GM19324 (cell line): ENCODE measurements at regions not wholly inside any gene's neighbourhood (a gene's known extent, or its start where the extent isn't known, plus 50 kb on each side); places are given as distances from the start of the nearest gene placed in this dataset.
"Not testable (repeated sequence)": the region's sequence is repeated elsewhere in the genome, so short reads cannot be mapped to it uniquely, and the experiment has no call there.

Experiments
- ATAC-seq: cut with Tn5 transposase; IDR thresholded peaks from one replicate; pipeline ENCODE4 v1.9.1; 2021; ENCODE audit warnings: mild to moderate bottlenecking, moderate library complexity; ENCODE audit not compliant: unreplicated experiment, low FRiP score

DNA sequence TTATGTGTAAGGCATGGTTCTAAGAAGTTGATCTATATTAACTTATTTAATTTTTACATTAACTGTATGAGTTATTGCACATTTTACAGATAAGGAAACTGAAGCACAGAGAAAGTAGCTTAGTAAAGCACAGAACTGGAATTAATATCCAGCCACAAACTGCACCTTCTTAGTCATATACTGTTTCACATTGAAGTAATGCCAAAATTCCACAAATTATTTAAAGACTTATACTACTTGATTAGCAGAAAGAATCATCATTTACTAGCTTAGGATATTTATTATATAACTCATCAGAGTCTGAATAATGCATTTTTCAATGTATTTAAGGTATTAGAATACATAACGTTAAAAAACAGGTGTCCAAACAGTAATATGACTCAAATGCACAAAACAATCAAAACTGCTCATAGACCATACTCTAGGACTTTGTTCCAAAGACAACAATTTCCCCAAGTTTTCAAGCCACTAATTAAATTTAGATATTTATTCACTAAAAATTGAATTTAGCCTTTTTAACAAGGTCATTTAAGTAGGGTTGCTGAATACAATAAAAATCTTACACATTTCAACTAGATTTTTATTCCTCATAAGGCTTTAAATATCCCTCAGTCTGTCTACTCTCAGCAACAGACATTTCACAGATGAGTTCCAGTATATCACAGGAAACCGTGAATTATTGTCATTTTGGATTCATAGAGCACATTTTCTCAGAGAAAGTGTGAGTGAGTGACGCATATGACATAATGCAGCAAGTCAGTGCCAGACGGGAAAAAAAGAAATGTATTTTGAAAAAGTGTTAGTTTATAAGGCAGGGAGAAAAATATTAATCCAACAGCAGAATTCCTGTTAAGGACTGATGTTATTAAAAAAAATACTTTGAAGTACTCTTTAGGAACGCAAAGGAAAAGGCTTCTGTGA lies 782.5 kb downstream of the TMTC2 start:
- no peak for ATAC-seq

DNA sequence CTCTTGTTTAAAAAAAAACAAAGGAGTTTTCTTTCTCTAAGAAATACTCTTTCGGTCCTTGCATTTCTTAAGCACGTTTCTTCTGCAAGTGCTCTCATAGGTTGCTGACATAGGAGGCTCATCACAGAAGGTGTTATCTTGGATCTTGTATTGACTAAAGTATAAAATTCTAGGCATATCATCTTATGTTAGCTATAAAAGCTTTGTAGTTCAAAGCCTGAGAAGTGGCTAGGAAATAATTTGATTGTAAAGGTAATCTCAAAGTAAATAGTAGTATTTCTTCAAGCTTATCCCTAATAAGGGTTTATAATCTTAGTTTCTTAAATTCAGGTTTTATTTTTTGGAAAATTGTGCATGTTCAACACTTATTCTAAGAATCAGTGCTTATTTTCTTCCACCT lies 778.9 kb downstream of the TMTC2 start:
- no peak for ATAC-seq

DNA sequence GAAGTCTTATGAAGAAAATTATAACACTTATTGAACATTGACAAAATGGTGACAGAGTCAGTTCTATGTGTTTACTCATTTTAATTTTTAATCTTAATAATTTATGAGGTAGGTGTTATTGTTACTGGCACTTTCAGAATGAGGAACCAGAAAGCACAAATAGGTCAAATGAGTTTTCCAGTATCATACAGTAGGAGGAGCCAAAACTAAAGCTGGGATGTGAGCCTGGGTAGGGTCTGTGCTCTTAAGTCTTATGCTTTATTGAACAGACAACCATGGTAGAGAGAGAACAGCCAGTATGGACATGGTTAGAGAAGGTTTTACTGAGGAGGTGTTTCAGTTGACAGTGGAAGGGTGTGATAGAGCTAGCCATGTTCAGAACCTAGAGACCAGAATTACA lies 775.7 kb downstream of the TMTC2 start:
- ATAC-seq: no peak

DNA sequence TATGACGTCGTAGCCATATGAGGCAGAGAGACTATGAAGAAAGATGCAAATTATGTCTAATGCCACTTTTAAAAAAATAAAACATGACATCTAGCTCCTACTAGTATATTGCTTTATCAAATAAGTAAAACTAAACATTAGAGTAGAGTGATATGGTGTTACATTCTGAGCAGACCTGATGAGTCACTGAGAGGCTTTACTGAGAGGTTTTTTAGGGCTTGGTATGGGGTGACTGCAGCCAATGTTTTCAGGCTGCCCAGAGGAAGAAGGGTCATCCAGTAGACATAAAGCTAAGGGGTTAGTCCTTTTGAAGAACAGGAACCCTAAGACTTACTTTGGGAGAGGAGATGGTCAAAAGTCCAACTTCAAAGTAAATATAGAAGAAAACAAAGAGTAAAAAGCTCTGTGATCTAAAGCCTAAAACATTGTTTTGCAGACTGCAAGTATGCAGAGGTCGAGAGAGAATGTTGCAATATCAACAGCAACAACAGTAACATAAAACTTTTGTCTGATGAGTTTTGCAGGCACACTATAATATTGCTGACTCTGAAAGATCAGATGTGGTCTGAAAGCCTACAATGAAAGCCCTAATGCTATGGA lies 774.7 kb downstream of the TMTC2 start:
- no peak for ATAC-seq

DNA sequence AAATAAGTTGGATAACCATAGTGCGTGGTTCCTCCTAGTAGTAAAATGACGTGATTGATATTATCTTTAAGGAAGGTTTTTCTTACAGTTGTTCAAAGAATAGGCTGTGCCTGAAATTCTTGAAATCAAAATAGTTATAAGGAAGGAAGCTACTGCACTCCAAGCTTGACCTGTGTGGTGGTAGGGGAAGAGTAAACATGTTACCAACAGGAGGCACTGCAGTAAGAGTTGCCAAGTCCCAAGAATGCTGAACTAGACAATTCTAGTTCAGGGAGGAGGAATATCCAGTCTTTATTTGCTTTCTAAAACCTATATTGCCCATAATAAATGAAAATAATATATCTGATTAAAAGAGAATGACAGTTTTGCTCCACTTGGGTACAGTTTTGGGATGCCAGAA lies 764.5 kb downstream of the TMTC2 start:
- no peak for ATAC-seq

DNA sequence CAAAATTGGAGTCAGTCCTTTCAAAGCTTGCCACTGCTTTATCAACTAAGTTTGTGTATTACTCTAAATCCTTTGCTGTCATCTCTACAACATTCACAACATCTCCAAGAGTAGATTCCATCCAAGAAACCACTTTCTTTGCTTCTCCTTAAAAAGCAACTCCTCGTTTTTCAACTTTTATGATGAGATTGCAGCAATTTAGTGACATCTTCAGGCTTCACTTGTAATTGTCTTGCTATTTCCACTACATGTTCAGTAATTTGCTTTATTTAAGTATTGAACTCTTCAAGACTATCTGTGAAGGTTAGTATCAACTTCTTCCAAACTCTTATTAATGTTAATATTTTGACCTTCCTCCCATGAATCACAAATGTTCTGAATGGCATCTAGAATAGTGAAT lies 747.9 kb downstream of the TMTC2 start:
- ATAC-seq: no peak

DNA sequence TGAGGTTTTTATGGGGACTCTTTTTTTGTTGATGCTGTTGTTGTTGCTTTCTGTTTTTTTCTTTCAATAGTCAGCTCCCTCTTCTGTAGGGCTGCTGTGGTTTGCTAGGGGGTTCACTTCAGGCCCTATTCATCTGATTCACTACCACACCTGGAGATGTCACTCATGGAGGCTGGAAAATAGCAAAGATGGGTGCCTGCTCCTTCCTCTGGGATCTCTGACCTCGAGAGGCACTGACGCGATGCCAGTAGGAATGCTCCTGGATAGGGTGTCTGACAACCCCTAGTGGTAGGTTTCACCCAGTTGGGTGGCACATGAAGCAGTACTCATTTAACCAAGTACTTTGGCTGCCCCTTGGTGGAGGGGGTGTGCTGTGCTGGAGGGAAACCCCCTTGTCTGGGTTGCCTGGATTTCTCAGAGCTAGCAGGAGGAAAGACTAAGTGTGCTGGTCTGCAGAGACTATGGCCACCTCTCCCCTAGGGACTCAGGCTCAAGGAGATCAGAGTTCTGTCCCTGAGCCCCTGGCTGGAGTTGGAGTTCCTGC lies 745.5 kb downstream of the TMTC2 start:
- no peak for ATAC-seq

DNA sequence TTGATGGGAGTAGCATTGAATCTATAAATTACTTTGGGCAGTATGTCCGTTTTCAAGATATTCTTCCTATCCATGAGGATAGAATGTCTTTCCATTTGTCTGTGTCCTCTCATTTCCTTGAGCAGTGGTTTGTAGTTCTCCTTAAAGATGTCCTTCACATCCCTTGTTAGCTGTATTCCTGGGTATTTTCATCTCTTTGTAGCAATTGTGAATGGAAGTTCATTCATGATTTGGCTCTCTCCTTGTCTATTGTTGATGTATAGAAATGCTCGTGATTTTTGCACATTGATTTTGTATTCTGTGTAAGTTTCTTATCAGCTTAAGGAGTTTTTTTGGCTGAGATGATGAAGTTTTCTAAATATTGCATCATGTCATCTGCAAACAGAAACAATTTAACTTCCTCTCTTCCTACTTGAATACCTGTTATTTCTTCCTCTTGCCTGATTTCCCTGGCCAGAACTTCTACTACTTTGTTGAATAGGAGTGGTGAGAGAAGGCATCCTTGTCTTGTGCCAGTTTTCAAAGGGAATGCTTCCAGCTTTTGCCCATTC lies 741.0 kb downstream of the TMTC2 start:
- ATAC-seq: not testable (repeated sequence)

DNA sequence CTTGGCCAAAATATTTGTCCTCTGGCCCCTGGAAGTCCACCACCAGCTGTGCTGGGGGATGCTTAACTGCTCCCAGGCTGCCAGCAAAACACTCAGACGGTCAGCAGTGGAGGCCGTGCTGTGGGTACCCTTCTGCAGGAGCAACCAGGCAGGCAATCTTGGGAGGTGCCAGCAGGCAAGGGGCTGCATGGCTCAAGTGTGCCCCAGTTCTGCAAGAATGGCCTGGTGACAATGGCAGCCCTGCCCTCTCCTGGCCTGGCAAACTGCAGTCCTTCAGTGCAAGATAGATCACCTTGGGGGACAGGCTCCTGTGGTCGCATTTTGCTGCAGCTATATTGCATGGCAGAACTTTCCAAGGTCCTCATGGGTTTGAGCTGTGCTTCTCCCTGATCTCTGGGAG lies 728.3 kb downstream of the TMTC2 start:
- ATAC-seq: no peak

DNA sequence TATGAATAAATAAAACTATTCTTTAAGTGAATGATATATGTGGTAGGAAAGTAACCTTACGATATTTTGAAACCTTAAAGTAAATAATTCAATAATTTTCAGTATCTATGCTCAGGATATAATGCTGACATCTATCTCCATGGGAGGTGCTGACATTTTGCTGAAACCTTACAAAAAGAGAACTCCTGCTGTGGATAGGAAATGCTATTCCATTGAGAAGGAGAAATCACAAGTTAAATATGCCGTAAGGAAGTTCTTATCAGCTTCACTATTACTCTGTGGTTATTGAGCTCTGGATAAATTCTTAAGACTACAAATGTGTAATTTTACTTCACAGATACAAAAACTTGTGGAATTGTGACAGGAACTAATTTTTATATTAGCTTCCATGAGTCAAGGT lies 722.1 kb downstream of the TMTC2 start:
- no peak for ATAC-seq

DNA sequence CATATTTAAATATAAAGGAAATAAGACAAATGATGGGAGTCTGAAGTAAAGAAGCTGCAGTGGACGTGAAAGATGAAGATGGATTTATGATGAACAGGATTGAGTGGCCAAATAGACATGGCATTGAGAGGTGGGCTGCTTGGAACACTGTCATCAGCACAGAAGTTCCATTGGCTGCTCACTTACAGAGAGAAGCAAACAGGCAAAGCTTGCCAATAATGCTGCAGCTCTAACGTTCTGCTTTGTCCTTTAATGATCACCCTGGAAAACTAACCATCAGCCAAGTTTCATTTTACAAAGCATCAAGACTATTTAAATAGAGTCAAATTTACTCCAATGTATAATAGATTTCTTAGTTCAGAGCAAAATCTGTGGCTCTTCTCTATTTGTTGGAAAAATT lies 721.4 kb downstream of the TMTC2 start:
- ATAC-seq: no peak

DNA sequence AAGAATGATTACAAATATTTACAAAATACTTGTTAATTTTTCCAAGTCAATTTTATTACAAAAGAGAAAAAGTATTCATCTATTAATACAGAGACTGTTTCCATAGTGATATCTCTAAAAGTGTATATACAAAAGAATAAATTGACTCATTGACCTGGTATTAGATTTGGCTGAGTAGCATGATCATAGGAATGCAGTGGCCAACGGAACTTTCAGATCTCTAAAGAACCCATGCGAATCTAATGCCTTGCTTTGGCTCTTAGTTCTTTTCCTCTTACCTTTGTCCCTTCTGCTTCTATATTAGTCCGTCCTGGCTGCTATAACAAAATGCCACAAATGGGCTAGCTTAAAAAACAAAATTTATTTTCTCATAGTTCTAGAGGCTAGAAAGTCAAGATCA lies 717.8 kb downstream of the TMTC2 start:
- no peak for ATAC-seq

DNA sequence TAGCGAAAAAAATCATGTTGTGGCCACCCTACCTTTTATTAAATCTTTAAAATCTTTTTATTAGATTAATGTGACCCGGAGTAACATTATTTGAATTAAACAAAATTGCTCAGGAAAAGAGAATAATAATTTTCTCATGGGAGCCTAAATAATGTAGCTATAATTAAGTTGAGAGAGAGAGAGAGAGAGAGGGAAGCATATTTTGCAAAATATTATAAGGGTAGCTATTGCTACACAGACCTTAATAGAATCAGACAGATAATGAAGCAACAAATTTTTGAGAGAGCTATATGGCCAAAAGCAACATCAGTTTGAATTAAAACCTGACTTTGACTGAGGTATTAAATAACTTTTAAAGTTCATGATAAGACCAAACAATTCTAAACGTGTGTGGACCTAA lies 703.5 kb downstream of the TMTC2 start:
- ATAC-seq: no peak

DNA sequence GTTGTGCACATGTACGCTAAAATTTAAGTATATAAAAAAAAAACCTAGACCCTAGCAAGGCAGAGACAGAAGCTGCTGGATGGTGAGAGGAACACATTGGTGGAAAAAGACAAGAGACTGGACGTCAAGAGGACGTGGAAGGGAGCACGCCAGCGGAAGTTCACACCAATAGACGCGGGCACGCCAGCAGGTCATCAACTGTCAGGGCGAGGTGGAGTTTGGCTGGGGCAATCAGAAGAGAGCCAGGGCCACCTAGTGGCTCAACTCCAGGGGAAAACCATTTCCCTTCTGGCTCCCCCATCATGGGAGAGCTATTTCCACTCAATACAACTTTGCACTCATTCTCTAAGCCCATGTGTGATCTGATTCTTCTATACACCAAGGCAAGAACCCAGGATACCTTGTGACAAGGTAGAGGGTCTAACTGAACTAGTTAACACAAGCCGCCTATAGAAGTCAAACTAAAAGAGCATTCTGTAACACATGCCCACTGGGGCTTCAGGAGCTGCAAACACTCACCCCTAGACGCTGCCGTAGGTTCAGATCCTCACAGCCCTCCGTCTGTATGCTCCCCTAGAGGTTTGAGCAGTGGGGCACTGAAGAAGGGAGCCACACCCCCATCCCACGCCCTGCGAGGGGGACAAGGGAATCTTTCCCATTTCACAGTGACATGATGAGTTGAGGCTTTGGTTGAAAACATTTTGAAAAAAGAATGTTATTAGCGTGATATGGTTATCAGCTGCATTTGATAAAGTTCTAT lies 702.7 kb downstream of the TMTC2 start:
- ATAC-seq: no peak

DNA sequence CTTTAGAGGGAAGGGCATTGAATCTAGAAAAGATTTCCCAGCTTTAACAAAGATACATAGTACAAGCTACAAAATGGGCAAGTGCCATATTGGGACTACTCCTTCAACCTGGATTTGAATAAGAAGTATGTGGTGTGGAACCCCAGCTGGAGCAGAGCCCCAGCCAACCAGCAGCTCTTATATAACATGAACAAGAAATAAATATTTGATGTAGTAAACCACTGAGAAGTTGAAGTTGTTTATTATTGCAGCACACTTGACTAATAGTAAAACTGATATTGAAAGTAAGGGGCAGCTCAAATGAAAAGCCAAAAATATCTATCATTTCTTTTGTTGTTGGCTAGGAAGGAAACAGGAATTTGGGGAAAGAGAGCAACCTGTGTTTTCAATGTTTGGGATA lies 701.8 kb downstream of the TMTC2 start:
- no peak for ATAC-seq

DNA sequence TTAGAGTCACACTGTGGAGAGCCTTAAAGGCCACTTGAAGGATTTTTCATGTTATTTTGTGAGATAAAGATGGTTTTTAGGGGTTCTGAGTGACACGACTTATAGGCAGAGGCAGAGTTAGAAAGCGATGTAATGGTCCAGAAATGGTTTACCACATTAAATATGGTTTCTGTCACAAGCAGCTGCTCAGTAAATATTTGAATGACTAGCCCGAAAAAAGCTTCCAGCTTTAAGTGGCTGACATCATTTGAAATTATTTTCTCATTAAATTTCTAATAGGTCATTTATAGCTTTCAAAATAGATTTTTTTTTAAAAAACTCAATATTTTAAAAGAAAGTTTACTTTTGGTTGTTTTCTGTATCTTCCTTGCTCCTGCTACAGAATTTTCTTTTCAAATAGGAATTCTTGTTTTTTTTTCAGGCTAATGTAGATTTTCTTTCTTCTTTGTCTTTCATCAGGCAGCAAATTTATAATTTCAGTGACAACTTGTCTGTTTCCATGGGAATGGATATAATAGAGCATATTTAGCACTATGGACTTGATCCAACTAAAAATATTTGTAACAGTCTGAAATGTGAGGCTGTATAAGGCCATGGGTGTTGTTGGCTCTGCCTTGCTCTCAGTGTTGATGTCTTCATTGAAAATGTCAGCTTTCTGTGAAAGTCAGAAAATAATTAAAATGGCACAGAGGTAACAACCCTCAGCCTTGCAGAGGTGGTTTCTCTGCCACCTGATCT lies 700.0 kb downstream of the TMTC2 start:
- no peak for ATAC-seq

DNA sequence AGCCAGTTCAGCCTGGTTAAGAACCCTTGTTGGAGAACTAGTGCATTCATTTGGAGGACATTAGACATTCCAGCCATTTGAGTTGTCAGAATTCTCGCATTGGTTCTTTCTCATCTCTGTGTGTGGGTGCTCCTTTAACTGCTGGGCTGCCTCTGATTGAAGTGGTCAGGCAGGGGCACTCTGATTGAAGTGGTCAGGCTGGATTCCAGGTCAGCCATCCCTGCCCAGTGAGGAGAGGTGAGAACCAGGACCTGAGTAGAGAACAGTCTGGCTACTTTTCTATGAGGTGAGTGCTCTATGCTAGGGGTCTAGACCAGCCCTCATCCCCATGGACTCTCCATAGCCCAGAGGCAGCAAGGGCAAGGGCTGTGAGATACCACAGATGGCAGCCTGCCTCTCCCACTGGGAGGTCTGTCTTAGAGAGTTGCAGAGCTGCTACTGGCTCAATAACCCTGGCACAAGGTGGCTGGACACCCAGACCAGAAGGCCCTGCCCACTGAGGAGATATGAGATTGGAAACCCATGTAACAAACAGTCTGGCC lies 691.6 kb downstream of the TMTC2 start:
- ATAC-seq: no peak

DNA sequence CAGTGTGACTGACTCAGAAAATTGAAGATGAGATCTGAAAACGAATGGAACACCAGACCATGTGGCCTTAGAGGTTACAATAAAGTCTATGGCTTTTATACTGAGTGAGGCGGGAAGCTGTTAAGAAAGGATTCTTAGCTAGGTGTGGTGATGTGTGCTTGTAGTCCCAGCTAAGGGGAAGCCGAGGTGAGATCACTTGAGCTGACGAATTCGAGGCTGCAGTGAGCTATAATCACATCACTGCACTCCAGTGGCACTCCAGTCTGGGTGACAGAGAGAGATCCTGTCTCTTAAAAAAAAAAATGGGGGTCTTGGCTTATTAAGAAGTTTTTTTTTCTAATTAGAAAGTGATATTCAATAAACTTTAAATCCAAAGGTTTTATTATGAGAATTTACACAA lies 678.6 kb downstream of the TMTC2 start:
- ATAC-seq: no peak

DNA sequence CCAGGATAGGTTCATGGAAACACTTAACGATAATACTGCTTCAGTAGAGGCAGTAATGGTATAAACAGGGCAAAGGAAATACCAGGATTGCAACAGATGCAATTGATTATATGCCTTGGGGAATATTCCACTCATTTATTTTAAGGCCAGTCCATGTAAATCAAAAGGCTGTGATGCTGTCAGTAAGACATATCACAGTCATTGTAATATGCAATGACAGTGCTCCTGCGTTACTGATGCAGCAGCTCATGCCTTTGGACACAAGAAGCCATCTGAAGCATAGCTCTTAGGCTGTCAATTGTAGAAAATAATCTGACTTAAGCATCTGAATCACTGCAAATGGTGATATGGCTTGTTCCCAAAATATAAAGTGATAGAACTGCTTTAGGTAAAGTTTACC lies 674.8 kb downstream of the TMTC2 start:
- ATAC-seq: no peak

DNA sequence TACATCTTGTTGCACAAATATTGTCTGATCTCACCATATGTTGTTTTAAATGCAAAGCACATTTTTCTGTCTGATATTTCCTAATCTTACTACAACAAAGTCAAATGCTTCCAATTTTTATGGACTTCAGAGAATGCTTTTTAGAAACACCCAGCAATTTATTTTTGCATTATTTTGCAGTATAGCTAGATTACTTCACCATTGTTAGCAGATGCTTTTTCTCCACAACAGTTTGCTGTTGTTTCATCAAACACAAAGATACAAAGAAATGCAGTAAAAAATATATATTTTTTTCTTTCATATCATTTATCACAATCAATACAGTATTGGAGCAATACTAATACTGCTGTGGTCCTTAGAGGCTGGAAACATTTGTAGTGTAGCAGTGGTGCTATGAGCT lies 674.4 kb downstream of the TMTC2 start:
- ATAC-seq: no peak
